Activated naive CD8-positive, alpha-beta T cell treated with anti-CD3 and anti-CD28 coated beads, Interleukin-2, amount 50 U/mL, for 24 hours (primary cell): ENCODE measurements at regions not wholly inside any gene's neighbourhood (a gene's known extent, or its start where the extent isn't known, plus 50 kb on each side); places are given as distances from the start of the nearest gene placed in this dataset.
"Not testable (repeated sequence)": the region's sequence is repeated elsewhere in the genome, so short reads cannot be mapped to it uniquely, and the experiment has no call there.

Experiments
- ATAC-seq: fragments of 150-1000 bp; cut with Tn5 transposase; one replicate; pipeline ENCODE4 v1.10.0; 2021
- DNase-seq: peaks from one replicate; pipeline ENCODE4 v3.0.0; 2021
- H3K27ac Mint-ChIP-seq: one replicate; pipeline ENCODE4 v1.8.0; 2021; ENCODE audit warnings: mild to moderate bottlenecking, mixed read lengths
- H3K27me3 Mint-ChIP-seq: one replicate; pipeline ENCODE4 v1.8.0; 2021; ENCODE audit warnings: mixed read lengths
- H3K36me3 Mint-ChIP-seq: one replicate; pipeline ENCODE4 v1.8.0; 2021; ENCODE audit warnings: low read depth, mixed read lengths
- H3K4me1 Mint-ChIP-seq: one replicate; pipeline ENCODE4 v1.8.0; 2021; ENCODE audit warnings: mixed read lengths
- H3K4me3 Mint-ChIP-seq: one replicate; pipeline ENCODE4 v1.8.0; 2021; ENCODE audit warnings: mild to moderate bottlenecking, moderate library complexity, mixed read lengths
- H3K9me3 Mint-ChIP-seq: one replicate; pipeline ENCODE4 v1.8.0; 2021; ENCODE audit warnings: mixed read lengths

- no peak for DNase-seq
- Mint-ChIP-seq H3K9me3 (no peaks in the 10 kb centered on the region), H3K4me1 (no peaks in the 10 kb centered on the region), H3K36me3 (no peaks in the 10 kb centered on the region), H3K27ac (no peak overlapping the region), H3K4me3 (no peak overlapping the region), H3K27me3 (no peaks in the 10 kb centered on the region)
- ATAC-seq, result no peak
Observed at GRCh38 chr3:103866113-103866512, 1431.3 kb downstream of the ZPLD1 start.

- no peak for DNase-seq
Observed at GRCh38 chr3:103873021-103873420, 1438.2 kb downstream of the ZPLD1 start.

GRCh38 chr3:103873897-103874545, 1439.2 kb downstream of the ZPLD1 start:
- Mint-ChIP-seq H3K36me3 (no peaks in the 10 kb centered on the region), H3K27ac (no peak overlapping the region), H3K27me3 (no peaks in the 10 kb centered on the region), H3K4me1 (no peaks in the 10 kb centered on the region), H3K4me3 (no peak overlapping the region), H3K9me3 (peaks cover 6% of the 10 kb centered on the region)
- DNase-seq (no peak), ATAC-seq (no peak)

More at GRCh38 chr3:103873021-103873420, 1438.2 kb downstream of the ZPLD1 start:
- H3K9me3 Mint-ChIP-seq, result no peaks in the 10 kb centered on the region
- H3K4me1 Mint-ChIP-seq, result no peaks in the 10 kb centered on the region
- no peak overlapping the region for H3K27ac Mint-ChIP-seq
- no peaks in the 10 kb centered on the region for H3K27me3 Mint-ChIP-seq
- no peak overlapping the region for H3K4me3 Mint-ChIP-seq
- ATAC-seq, result no peak
- no peaks in the 10 kb centered on the region for H3K36me3 Mint-ChIP-seq

- H3K27me3 Mint-ChIP-seq, H3K36me3 Mint-ChIP-seq: not testable (repeated sequence)
Observed at GRCh38 chr3:103881809-103882208, 1447.0 kb downstream of the ZPLD1 start.

GRCh38 chr3:103889675-103890074, 1454.9 kb downstream of the ZPLD1 start:
- no peaks in the 10 kb centered on the region for H3K36me3 Mint-ChIP-seq
- no peaks in the 10 kb centered on the region for H3K4me1 Mint-ChIP-seq
- H3K9me3 Mint-ChIP-seq, result no peaks in the 10 kb centered on the region
- no peaks in the 10 kb centered on the region for H3K27me3 Mint-ChIP-seq
- DNase-seq (no peak), ATAC-seq (no peak)
- H3K4me3 Mint-ChIP-seq, result no peak overlapping the region
- no peak overlapping the region for H3K27ac Mint-ChIP-seq

More at GRCh38 chr3:103881809-103882208, 1447.0 kb downstream of the ZPLD1 start:
- not testable (repeated sequence) for ATAC-seq, H3K4me3 Mint-ChIP-seq, H3K4me1 Mint-ChIP-seq, DNase-seq, H3K27ac Mint-ChIP-seq
- peaks cover 10% of the 10 kb centered on the region for H3K9me3 Mint-ChIP-seq

GRCh38 chr3:103894162-103894822, 1459.5 kb downstream of the ZPLD1 start:
- DNase-seq (no peak), ATAC-seq (no peak)
- H3K9me3 Mint-ChIP-seq, result no peaks in the 10 kb centered on the region
- no peaks in the 10 kb centered on the region for H3K36me3 Mint-ChIP-seq
- H3K4me1 Mint-ChIP-seq, result no peaks in the 10 kb centered on the region
- H3K4me3 Mint-ChIP-seq, result no peak overlapping the region
- no peaks in the 10 kb centered on the region for H3K27me3 Mint-ChIP-seq
- no peak overlapping the region for H3K27ac Mint-ChIP-seq

- H3K9me3 Mint-ChIP-seq, result no peaks in the 10 kb centered on the region
- no peak for DNase-seq
- H3K4me1 Mint-ChIP-seq, result no peaks in the 10 kb centered on the region
- no peak overlapping the region for H3K4me3 Mint-ChIP-seq
- no peak overlapping the region for H3K27ac Mint-ChIP-seq
- no peak for ATAC-seq
- H3K27me3 Mint-ChIP-seq, result no peaks in the 10 kb centered on the region
- no peaks in the 10 kb centered on the region for H3K36me3 Mint-ChIP-seq
Observed at GRCh38 chr3:103899328-103899727, 1464.5 kb downstream of the ZPLD1 start.

- peaks cover 6% of the 10 kb centered on the region for H3K9me3 Mint-ChIP-seq
- no peaks in the 10 kb centered on the region for H3K4me1 Mint-ChIP-seq
- H3K27me3 Mint-ChIP-seq, result no peaks in the 10 kb centered on the region
- no peaks in the 10 kb centered on the region for H3K36me3 Mint-ChIP-seq
- H3K27ac Mint-ChIP-seq, result no peak overlapping the region
- no peak for DNase-seq
- ATAC-seq, result no peak
- H3K4me3 Mint-ChIP-seq, result no peak overlapping the region
Observed at GRCh38 chr3:103904991-103905390, 1461.7 kb upstream of the ALCAM start.

- Mint-ChIP-seq H3K4me1 (no peaks in the 10 kb centered on the region), H3K36me3 (no peaks in the 10 kb centered on the region), H3K9me3 (peaks cover 6% of the 10 kb centered on the region), H3K27me3 (no peaks in the 10 kb centered on the region), H3K4me3 (no peak overlapping the region), H3K27ac (no peak overlapping the region)
- DNase-seq (no peak), ATAC-seq (no peak)
Observed at GRCh38 chr3:103906304-103906703, 1460.4 kb upstream of the ALCAM start.

GRCh38 chr3:103906808-103907207, 1459.9 kb upstream of the ALCAM start:
- no peaks in the 10 kb centered on the region for H3K36me3 Mint-ChIP-seq
- no peaks in the 10 kb centered on the region for H3K27me3 Mint-ChIP-seq
- peaks cover 6% of the 10 kb centered on the region for H3K9me3 Mint-ChIP-seq
- H3K27ac Mint-ChIP-seq, result no peak overlapping the region
- no peak for ATAC-seq
- no peak overlapping the region for H3K4me3 Mint-ChIP-seq
- H3K4me1 Mint-ChIP-seq, result no peaks in the 10 kb centered on the region
- no peak for DNase-seq

- H3K27me3 Mint-ChIP-seq, result no peaks in the 10 kb centered on the region
- DNase-seq (no peak), ATAC-seq (no peak)
- H3K4me3 Mint-ChIP-seq, result no peak overlapping the region
- H3K36me3 Mint-ChIP-seq, result no peaks in the 10 kb centered on the region
- no peaks in the 10 kb centered on the region for H3K4me1 Mint-ChIP-seq
- no peak overlapping the region for H3K27ac Mint-ChIP-seq
- peaks cover 6% of the 10 kb centered on the region for H3K9me3 Mint-ChIP-seq
Observed at GRCh38 chr3:103907567-103907966, 1459.1 kb upstream of the ALCAM start.

- H3K27me3 Mint-ChIP-seq, result no peaks in the 10 kb centered on the region
- DNase-seq (no peak), ATAC-seq (no peak)
- H3K36me3 Mint-ChIP-seq, result no peaks in the 10 kb centered on the region
- no peak overlapping the region for H3K4me3 Mint-ChIP-seq
- H3K9me3 Mint-ChIP-seq, result peaks cover 6% of the 10 kb centered on the region
- no peaks in the 10 kb centered on the region for H3K4me1 Mint-ChIP-seq
- no peak overlapping the region for H3K27ac Mint-ChIP-seq
Observed at GRCh38 chr3:103909395-103909794, 1457.3 kb upstream of the ALCAM start.

- no peak for DNase-seq
- H3K4me1 Mint-ChIP-seq, result no peaks in the 10 kb centered on the region
- peaks cover 7% of the 10 kb centered on the region for H3K9me3 Mint-ChIP-seq
- ATAC-seq, result no peak
- H3K4me3 Mint-ChIP-seq, result no peak overlapping the region
- no peaks in the 10 kb centered on the region for H3K36me3 Mint-ChIP-seq
- no peaks in the 10 kb centered on the region for H3K27me3 Mint-ChIP-seq
- no peak overlapping the region for H3K27ac Mint-ChIP-seq
Observed at GRCh38 chr3:103918336-103918735, 1448.4 kb upstream of the ALCAM start.

- no peaks in the 10 kb centered on the region for H3K36me3 Mint-ChIP-seq
- DNase-seq, result no peak
Observed at GRCh38 chr3:103919327-103919726, 1447.4 kb upstream of the ALCAM start.

GRCh38 chr3:103923907-103924306, 1442.8 kb upstream of the ALCAM start:
- Mint-ChIP-seq H3K4me1 (no peaks in the 10 kb centered on the region), H3K9me3 (peaks cover 7% of the 10 kb centered on the region), H3K4me3 (no peak overlapping the region), H3K27ac (no peak overlapping the region), H3K27me3 (no peaks in the 10 kb centered on the region), H3K36me3 (no peaks in the 10 kb centered on the region)
- ATAC-seq (no peak), DNase-seq (no peak)

More at GRCh38 chr3:103919327-103919726, 1447.4 kb upstream of the ALCAM start:
- no peak for ATAC-seq
- H3K4me3 Mint-ChIP-seq, result no peak overlapping the region
- H3K27me3 Mint-ChIP-seq, result no peaks in the 10 kb centered on the region
- peaks cover 7% of the 10 kb centered on the region for H3K9me3 Mint-ChIP-seq
- no peak overlapping the region for H3K27ac Mint-ChIP-seq
- H3K4me1 Mint-ChIP-seq, result no peaks in the 10 kb centered on the region
